ENCODE measurements at regions not wholly inside any gene's neighbourhood (a gene's known extent, or its start where the extent isn't known, plus 50 kb on each side); places are given as distances from the start of the nearest gene placed in this dataset.
"Not testable (repeated sequence)": the region's sequence is repeated elsewhere in the genome, so short reads cannot be mapped to it uniquely, and the experiment has no call there.

- TF ChIP-seq POLR2A, CTCF, POLR2AphosphoS5 (IDR thresholded peaks at IDR 0.05): not testable (repeated sequence)
Measured at GRCh38 chr7:142435606-142436005, 177.7 kb upstream of the PRSS58 start.

Data from breast epithelium (tissue), 3 donors.